ENCODE measurements at regions not wholly inside any gene's neighbourhood (a gene's known extent, or its start where the extent isn't known, plus 50 kb on each side); places are given as distances from the start of the nearest gene placed in this dataset.

GRCh38 chr4:4631150-4631549, 89.3 kb upstream of the STX18 start:
- DNase-seq, result no peak
- no peaks in the 10 kb centered on the region for H3K27me3 ChIP-seq (replicated peaks in 2 of 5; ENCODE audit: control insufficient read depth in 4 of 5, insufficient read depth in 5 of 5, low read length in 4 of 5)
- ChIA-PET POLR2A (no interaction called here), CTCF (no interaction called here)
- H3K9me3 ChIP-seq (ENCODE audit: control extremely low read depth in 1 of 5, control insufficient read depth in 4 of 5, insufficient read depth in 2 of 5, low read depth in 1 of 5, low read length in 4 of 5), result no peaks in the 10 kb centered on the region
- no peaks in the 10 kb centered on the region for H3K36me3 ChIP-seq (ENCODE audit: control insufficient read depth in 4 of 4, insufficient read depth in 4 of 4, low read length in 3 of 4)
- H3K27ac ChIP-seq (ENCODE audit: insufficient read depth in 1 of 2, low read depth in 1 of 2, low read length in 2 of 2, poor library complexity in 1 of 2, severe bottlenecking in 2 of 2), result no peak overlapping the region
- H3K4me1 ChIP-seq (ENCODE audit: control extremely low read depth in 1 of 4, control insufficient read depth in 4 of 4, insufficient read depth in 4 of 4, low read length in 3 of 4), result no peaks in the 10 kb centered on the region
- no peak overlapping the region for H3K4me3 ChIP-seq (ENCODE audit: control insufficient read depth in 1 of 7, extremely low read depth in 1 of 7, insufficient read depth in 4 of 7, low read depth in 2 of 7, low read length in 6 of 7)

GRCh38 chr4:4627906-4628305, 86.1 kb upstream of the STX18 start:
- ChIA-PET CTCF (no interaction called here), POLR2A (no interaction called here)
- no peaks in the 10 kb centered on the region for H3K9me3 ChIP-seq (ENCODE audit: control extremely low read depth in 1 of 5, control insufficient read depth in 4 of 5, insufficient read depth in 2 of 5, low read depth in 1 of 5, low read length in 4 of 5)
- no peaks in the 10 kb centered on the region for H3K36me3 ChIP-seq (ENCODE audit: control insufficient read depth in 4 of 4, insufficient read depth in 4 of 4, low read length in 3 of 4)
- no peak overlapping the region for H3K27ac ChIP-seq (ENCODE audit: insufficient read depth in 1 of 2, low read depth in 1 of 2, low read length in 2 of 2, poor library complexity in 1 of 2, severe bottlenecking in 2 of 2)
- DNase-seq, result no peak
- WGBS (ENCODE audit: insufficient coverage), result 100% methylated on average over 2 of the region's 2 CpGs
- H3K4me3 ChIP-seq (ENCODE audit: control insufficient read depth in 1 of 7, extremely low read depth in 1 of 7, insufficient read depth in 4 of 7, low read depth in 2 of 7, low read length in 6 of 7), result no peak overlapping the region
- no peaks in the 10 kb centered on the region for H3K4me1 ChIP-seq (ENCODE audit: control extremely low read depth in 1 of 4, control insufficient read depth in 4 of 4, insufficient read depth in 4 of 4, low read length in 3 of 4)
- no peaks in the 10 kb centered on the region for H3K27me3 ChIP-seq (replicated peaks in 2 of 5; ENCODE audit: control insufficient read depth in 4 of 5, insufficient read depth in 5 of 5, low read length in 4 of 5)

GRCh38 chr4:4627111-4627510, 85.3 kb upstream of the STX18 start:
- no peak for DNase-seq
- WGBS (ENCODE audit: insufficient coverage), result 100% methylated on average over 3 of the region's 4 CpGs
- Histone ChIP-seq H3K27me3 (replicated peaks in 2 of 5; ENCODE audit: control insufficient read depth in 4 of 5, insufficient read depth in 5 of 5, low read length in 4 of 5) (no peaks in the 10 kb centered on the region), H3K27ac (ENCODE audit: insufficient read depth in 1 of 2, low read depth in 1 of 2, low read length in 2 of 2, poor library complexity in 1 of 2, severe bottlenecking in 2 of 2) (no peak overlapping the region), H3K4me1 (ENCODE audit: control extremely low read depth in 1 of 4, control insufficient read depth in 4 of 4, insufficient read depth in 4 of 4, low read length in 3 of 4) (no peaks in the 10 kb centered on the region), H3K4me3 (ENCODE audit: control insufficient read depth in 1 of 7, extremely low read depth in 1 of 7, insufficient read depth in 4 of 7, low read depth in 2 of 7, low read length in 6 of 7) (no peak overlapping the region), H3K36me3 (ENCODE audit: control insufficient read depth in 4 of 4, insufficient read depth in 4 of 4, low read length in 3 of 4) (no peaks in the 10 kb centered on the region), H3K9me3 (ENCODE audit: control extremely low read depth in 1 of 5, control insufficient read depth in 4 of 5, insufficient read depth in 2 of 5, low read depth in 1 of 5, low read length in 4 of 5) (peaks cover 0 to 1% (median 0%) of the 10 kb centered on the region in 5 experiments)
- POLR2A ChIA-PET, result interaction anchor here (0.6 kb wide), 1 partner anchor 29 kb away, joined by 4 read pairs; no protein-coding TSS in a partner anchor
- CTCF ChIA-PET, result interaction anchor here (0.7 kb wide), 1 partner anchor 26 kb away, joined by 3 read pairs; no protein-coding TSS in a partner anchor

- WGBS (ENCODE audit: insufficient coverage), result 88% methylated on average over 5 of the region's 5 CpGs
- Histone ChIP-seq H3K36me3 (ENCODE audit: control insufficient read depth in 4 of 4, insufficient read depth in 4 of 4, low read length in 3 of 4) (peaks cover 0 to 2% (median 0%) of the 10 kb centered on the region in 4 experiments), H3K27ac (ENCODE audit: insufficient read depth in 1 of 2, low read depth in 1 of 2, low read length in 2 of 2, poor library complexity in 1 of 2, severe bottlenecking in 2 of 2) (no peak overlapping the region), H3K9me3 (ENCODE audit: control extremely low read depth in 1 of 5, control insufficient read depth in 4 of 5, insufficient read depth in 2 of 5, low read depth in 1 of 5, low read length in 4 of 5) (peaks cover 0 to 2% (median 0%) of the 10 kb centered on the region in 5 experiments), H3K4me3 (ENCODE audit: control insufficient read depth in 1 of 7, extremely low read depth in 1 of 7, insufficient read depth in 4 of 7, low read depth in 2 of 7, low read length in 6 of 7) (no peak overlapping the region), H3K4me1 (ENCODE audit: control extremely low read depth in 1 of 4, control insufficient read depth in 4 of 4, insufficient read depth in 4 of 4, low read length in 3 of 4) (no peaks in the 10 kb centered on the region), H3K27me3 (replicated peaks in 2 of 5; ENCODE audit: control insufficient read depth in 4 of 5, insufficient read depth in 5 of 5, low read length in 4 of 5) (no peaks in the 10 kb centered on the region)
- ChIA-PET POLR2A (no interaction called here), CTCF (no interaction called here)
- no peak for DNase-seq
Measured at GRCh38 chr4:4625488-4625887, 83.6 kb upstream of the STX18 start.

GRCh38 chr4:4624276-4624897, 82.5 kb upstream of the STX18 start:
- CTCF ChIA-PET, result no interaction called here

GRCh38 chr4:4619821-4620220, 78.0 kb upstream of the STX18 start:
- POLR2A ChIA-PET, result no interaction called here
- Histone ChIP-seq H3K36me3 (ENCODE audit: control insufficient read depth in 4 of 4, insufficient read depth in 4 of 4, low read length in 3 of 4) (peaks cover 0 to 6% (median 0%) of the 10 kb centered on the region in 4 experiments), H3K27ac (ENCODE audit: insufficient read depth in 1 of 2, low read depth in 1 of 2, low read length in 2 of 2, poor library complexity in 1 of 2, severe bottlenecking in 2 of 2) (no peak overlapping the region), H3K9me3 (ENCODE audit: control extremely low read depth in 1 of 5, control insufficient read depth in 4 of 5, insufficient read depth in 2 of 5, low read depth in 1 of 5, low read length in 4 of 5) (peaks cover 0 to 6% (median 0%) of the 10 kb centered on the region in 5 experiments), H3K4me1 (ENCODE audit: control extremely low read depth in 1 of 4, control insufficient read depth in 4 of 4, insufficient read depth in 4 of 4, low read length in 3 of 4) (no peaks in the 10 kb centered on the region), H3K4me3 (ENCODE audit: control insufficient read depth in 1 of 7, extremely low read depth in 1 of 7, insufficient read depth in 4 of 7, low read depth in 2 of 7, low read length in 6 of 7) (no peak overlapping the region), H3K27me3 (replicated peaks in 2 of 5; ENCODE audit: control insufficient read depth in 4 of 5, insufficient read depth in 5 of 5, low read length in 4 of 5) (no peaks in the 10 kb centered on the region)
- CTCF ChIA-PET, result no interaction called here
- 100% methylated on average over 3 of the region's 5 CpGs for WGBS (ENCODE audit: insufficient coverage)
- DNase-seq, result no peak

More at GRCh38 chr4:4624276-4624897, 82.5 kb upstream of the STX18 start:
- Histone ChIP-seq H3K36me3 (ENCODE audit: control insufficient read depth in 4 of 4, insufficient read depth in 4 of 4, low read length in 3 of 4) (peaks cover 0 to 2% (median 0%) of the 10 kb centered on the region in 4 experiments), H3K4me1 (ENCODE audit: control extremely low read depth in 1 of 4, control insufficient read depth in 4 of 4, insufficient read depth in 4 of 4, low read length in 3 of 4) (no peaks in the 10 kb centered on the region), H3K4me3 (ENCODE audit: control insufficient read depth in 1 of 7, extremely low read depth in 1 of 7, insufficient read depth in 4 of 7, low read depth in 2 of 7, low read length in 6 of 7) (no peak overlapping the region), H3K27me3 (replicated peaks in 2 of 5; ENCODE audit: control insufficient read depth in 4 of 5, insufficient read depth in 5 of 5, low read length in 4 of 5) (no peaks in the 10 kb centered on the region), H3K27ac (ENCODE audit: insufficient read depth in 1 of 2, low read depth in 1 of 2, low read length in 2 of 2, poor library complexity in 1 of 2, severe bottlenecking in 2 of 2) (no peak overlapping the region), H3K9me3 (ENCODE audit: control extremely low read depth in 1 of 5, control insufficient read depth in 4 of 5, insufficient read depth in 2 of 5, low read depth in 1 of 5, low read length in 4 of 5) (peaks cover 0 to 2% (median 0%) of the 10 kb centered on the region in 5 experiments)
- DNase-seq, result no peak
- POLR2A ChIA-PET, result no interaction called here
- WGBS (ENCODE audit: insufficient coverage), result 98% methylated on average over 5 of the region's 7 CpGs

- no CpG with 5 or more reads among the region's 1 CpG for WGBS (ENCODE audit: insufficient coverage)
- POLR2A ChIA-PET, result no interaction called here
Measured at GRCh38 chr4:4618847-4619246, 77.0 kb upstream of the STX18 start.

More at GRCh38 chr4:4618847-4619246, 77.0 kb upstream of the STX18 start:
- Histone ChIP-seq H3K4me1 (ENCODE audit: control extremely low read depth in 1 of 4, control insufficient read depth in 4 of 4, insufficient read depth in 4 of 4, low read length in 3 of 4) (no peaks in the 10 kb centered on the region), H3K27ac (ENCODE audit: insufficient read depth in 1 of 2, low read depth in 1 of 2, low read length in 2 of 2, poor library complexity in 1 of 2, severe bottlenecking in 2 of 2) (no peak overlapping the region), H3K36me3 (ENCODE audit: control insufficient read depth in 4 of 4, insufficient read depth in 4 of 4, low read length in 3 of 4) (peaks cover 0 to 6% (median 0%) of the 10 kb centered on the region in 4 experiments), H3K4me3 (ENCODE audit: control insufficient read depth in 1 of 7, extremely low read depth in 1 of 7, insufficient read depth in 4 of 7, low read depth in 2 of 7, low read length in 6 of 7) (no peak overlapping the region), H3K9me3 (ENCODE audit: control extremely low read depth in 1 of 5, control insufficient read depth in 4 of 5, insufficient read depth in 2 of 5, low read depth in 1 of 5, low read length in 4 of 5) (peaks cover 0 to 6% (median 0%) of the 10 kb centered on the region in 5 experiments), H3K27me3 (replicated peaks in 2 of 5; ENCODE audit: control insufficient read depth in 4 of 5, insufficient read depth in 5 of 5, low read length in 4 of 5) (no peaks in the 10 kb centered on the region)
- CTCF ChIA-PET, result no interaction called here
- DNase-seq, result no peak
